Endothelial cell of umbilical vein (primary cell): ENCODE measurements at regions not wholly inside any gene's neighbourhood (a gene's known extent, or its start where the extent isn't known, plus 50 kb on each side); places are given as distances from the start of the nearest gene placed in this dataset.

Experiments
- BruUV-seq: library from RNA; stranded (reverse); fragments of 400-500 nt; replicated peaks from 2 replicates; lab custom pipeline; 2021; lab: Mats Ljungman, UMichigan
- CTCF ChIA-PET: fragments of 300-600, 350-600 bp; sonication (Branson Sonifier 250); formaldehyde crosslinking; loops from one replicate; lab custom pipeline; 2021; ENCODE audit warnings: antibody characterized with exemption, inconsistent platforms; lab: Charles Lee
- POLR2A ChIA-PET: fragments of 300-600, 350-600 bp; sonication (Branson Sonifier 250); formaldehyde crosslinking; loops from one replicate; lab custom pipeline; 2021; ENCODE audit warnings: antibody characterized with exemption, inconsistent platforms; lab: Charles Lee
- DNase-seq: peaks from one replicate; pipeline ENCODE4 v3.0.0-alpha.2; 2011; ENCODE audit warnings: low read depth, low spot score
- FAIRE-seq: peaks from 2 replicates; lab custom pipeline; 2011; peaks lifted over from hg19 to GRCh38; lab: Jason Lieb, UNC
- H2AFZ ChIP-seq: 2 replicates; pipeline ENCODE4 v1.6.0; 2012; ENCODE audit warnings: low read depth, low read length, control low read depth, inconsistent platforms
- H3K27ac ChIP-seq: 2 replicates; pipeline ENCODE4 v1.5.1; 2011; ENCODE audit warnings: low read depth, mild to moderate bottlenecking, control low read depth, low read length, moderate library complexity; ENCODE audit not compliant: insufficient read depth
- H3K27me3 ChIP-seq, 2 experiments: 2 replicates each; pipeline versions ENCODE4 v1.6.0 to v1.6.1; 2011; ENCODE audit warnings: low read length in 2 of 2, mixed read lengths in 1 of 2; ENCODE audit not compliant: control insufficient read depth in 2 of 2, insufficient read depth in 2 of 2
- H3K36me3 ChIP-seq, 2 experiments: 2 replicates in 1 of 2; 3 replicates in 1 of 2; pipeline ENCODE4 v1.5.1; 2011; ENCODE audit warnings: low read length in 2 of 2, mild to moderate bottlenecking in 1 of 2, moderate library complexity in 1 of 2; ENCODE audit not compliant: control insufficient read depth in 2 of 2, insufficient read depth in 2 of 2; ENCODE audit errors: extremely low read depth in 1 of 2
- H3K4me1 ChIP-seq: 3 replicates; pipeline ENCODE4 v1.5.1; 2011; ENCODE audit warnings: mild to moderate bottlenecking, low read length; ENCODE audit not compliant: control insufficient read depth, insufficient read depth; ENCODE audit errors: extremely low read depth
- H3K4me2 ChIP-seq: 2 replicates; pipeline ENCODE4 v1.6.1; 2011; ENCODE audit warnings: low read length, control low read depth, mixed read lengths; ENCODE audit not compliant: insufficient read depth
- H3K4me3 ChIP-seq, 3 experiments: fragments of 200-600 bp in 1 of 3; sonication (generic), shearing (Covaris generic) in 1 of 3; replicated peaks in 1 of 3; 2 replicates each; pipeline ENCODE4 v1.5.1; 2011 to 2016; ENCODE audit warnings: control low read depth in 3 of 3, low read length in 3 of 3, mild to moderate bottlenecking in 2 of 3, inconsistent platforms in 1 of 3, low read depth in 1 of 3, moderate library complexity in 1 of 3; ENCODE audit not compliant: insufficient read depth in 1 of 3
- H3K79me2 ChIP-seq: 2 replicates; pipeline ENCODE4 v1.6.0; 2012; ENCODE audit warnings: low read length, inconsistent platforms; ENCODE audit not compliant: control insufficient read depth, insufficient read depth
- H3K9ac ChIP-seq: replicated peaks from 2 replicates; pipeline ENCODE3; 2011; ENCODE audit warnings: low read length, control low read depth; ENCODE audit not compliant: insufficient read depth; ENCODE audit errors: extremely low read depth
- H3K9me1 ChIP-seq: replicated peaks from 3 replicates; pipeline ENCODE4 v1.6.0; 2011; ENCODE audit warnings: mild to moderate bottlenecking, low read length; ENCODE audit not compliant: control insufficient read depth, insufficient read depth; ENCODE audit errors: extremely low read depth
- H3K9me3 ChIP-seq: replicated peaks from 2 replicates; pipeline ENCODE4 v1.5.1; 2012; ENCODE audit warnings: low read length, inconsistent platforms; ENCODE audit not compliant: control insufficient read depth, insufficient read depth
- H4K20me1 ChIP-seq: replicated peaks from 2 replicates; pipeline ENCODE3; 2011; ENCODE audit warnings: mild to moderate bottlenecking, low read length; ENCODE audit not compliant: control insufficient read depth, insufficient read depth; ENCODE audit errors: extremely low read depth
- CTCF ChIP-seq, 2 donors: IDR thresholded peaks; 1 replicate in 1 of 2; 2 replicates in 1 of 2; pipeline ENCODE4 v1.5.1; 2011; ENCODE audit warnings: low read length in 2 of 2, mild to moderate bottlenecking in 2 of 2, moderate library complexity in 2 of 2, control low read depth in 1 of 2, inconsistent platforms in 1 of 2, low read depth in 1 of 2; ENCODE audit not compliant: insufficient read depth in 1 of 2; ENCODE audit errors: extremely low read depth in 1 of 2
- EZH2 ChIP-seq: IDR thresholded peaks from 2 replicates; pipeline ENCODE4 v1.6.1; 2012; ENCODE audit warnings: borderline replicate concordance, low read depth, mild to moderate bottlenecking, moderate library complexity, low read length, inconsistent platforms; ENCODE audit not compliant: severe bottlenecking
- FOS ChIP-seq: IDR thresholded peaks from 2 replicates; pipeline ENCODE4 v1.6.1; 2011; ENCODE audit warnings: mild to moderate bottlenecking, low read length, moderate library complexity, borderline replicate concordance; ENCODE audit not compliant: insufficient read depth
- GATA2 ChIP-seq: IDR thresholded peaks from 2 replicates; pipeline ENCODE4 v1.7.0; 2011; ENCODE audit warnings: low read depth, mild to moderate bottlenecking, moderate library complexity, mixed read lengths, low read length; ENCODE audit not compliant: insufficient read length, insufficient read depth
- JUN ChIP-seq: IDR thresholded peaks from 2 replicates; pipeline ENCODE4 v1.6.1; 2011; ENCODE audit warnings: borderline replicate concordance, low read depth; ENCODE audit not compliant: insufficient read length, insufficient read depth
- MYC ChIP-seq: IDR thresholded peaks from one replicate; pipeline ENCODE4 v1.6.1; 2011; ENCODE audit warnings: mild to moderate bottlenecking, low read depth, low read length
- POLR2A ChIP-seq: IDR thresholded peaks from 2 replicates; pipeline ENCODE4 v1.6.1; 2012; ENCODE audit warnings: low read depth, mild to moderate bottlenecking, control low read depth, low read length
- POLR2AphosphoS5 ChIP-seq: IDR thresholded peaks from 2 replicates; pipeline ENCODE4 v1.6.1; 2012; ENCODE audit warnings: low read depth, mild to moderate bottlenecking, control low read depth, low read length, moderate library complexity; ENCODE audit not compliant: insufficient read depth
- dilution Hi-C: fragments of 300-500 bp; cut with MboI; formaldehyde crosslinking; loops from one replicate; pipeline ENCODE4 v1.15.0; 2019; ENCODE audit warnings: low sequenced_read_pairs; ENCODE audit not compliant: extremely low pct_ligation_motif_present
- intact Hi-C: fragments of 100-400 bp; cut with micrococcal nuclease; formaldehyde crosslinking; loops from one replicate; pipeline ENCODE4 v1.10.0; 2022
- TF ChIP-seq, protein P1 (sequence below): IDR thresholded peaks from 2 replicates; pipeline ENCODE4 v1.6.1; 2011; ENCODE audit not compliant: insufficient read depth, insufficient read length

DNA sequence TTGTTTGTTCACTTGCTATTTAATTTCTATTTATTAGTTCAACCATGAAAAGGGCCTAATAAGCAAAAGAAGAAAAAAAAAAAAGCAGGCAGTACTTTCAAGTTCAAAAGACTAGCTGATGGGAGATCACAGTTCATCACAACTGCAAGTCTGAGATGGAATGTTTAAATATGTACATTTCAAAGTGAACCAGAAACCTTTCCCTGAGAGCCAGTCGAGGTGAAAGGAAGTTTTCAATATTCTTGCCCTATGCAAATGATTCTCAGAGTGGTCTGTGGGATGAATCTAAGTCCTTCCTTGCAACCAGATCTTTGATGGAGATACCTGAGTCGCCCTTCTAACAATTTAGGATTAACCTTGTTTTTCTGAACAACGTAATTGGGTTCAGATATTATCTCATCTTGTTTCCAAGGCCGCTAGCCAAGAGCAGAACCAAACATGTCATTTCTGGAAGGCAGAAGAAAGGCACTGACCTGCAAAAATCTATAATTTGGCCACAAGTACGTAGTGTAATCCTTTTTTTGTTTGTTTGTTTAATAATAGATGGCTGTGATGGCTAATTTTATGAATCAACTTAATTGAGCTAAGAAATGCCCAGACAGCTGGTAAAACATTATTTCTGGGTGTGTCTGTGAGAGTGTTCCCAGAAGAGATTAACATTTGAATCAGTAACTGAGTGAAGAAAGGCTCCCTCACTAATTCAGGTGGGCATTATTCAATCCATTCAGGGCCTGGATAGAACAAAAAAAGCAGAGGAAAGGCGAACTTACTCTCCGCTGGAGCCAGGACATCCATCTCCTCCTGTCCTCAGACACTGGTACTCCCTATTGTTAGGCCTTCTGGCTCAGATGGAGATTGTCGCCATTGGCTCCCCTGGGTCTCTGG is 171.1 kb upstream of the TMPO start:
- Histone ChIP-seq H3K9me1 (no peaks in the 10 kb centered on the region), H3K27me3 (no peaks in the 10 kb centered on the region), H3K36me3 (no peaks in the 10 kb centered on the region), H3K4me3 (no peak overlapping the region), H2AFZ (no peak overlapping the region), H3K4me2 (no peak overlapping the region), H3K9ac (no peak overlapping the region), H3K27ac (no peak overlapping the region), H3K4me1 (no peaks in the 10 kb centered on the region), H3K9me3 (no peaks in the 10 kb centered on the region), H4K20me1 (no peaks in the 10 kb centered on the region), H3K79me2 (no peaks in the 10 kb centered on the region)
- dilution Hi-C loops (no loop called here), intact Hi-C loops (no loop called here)
- POLR2A ChIA-PET, result no interaction called here
- no peak for TF ChIP-seq FOS
- TF ChIP-seq MYC, result no peak
- TF ChIP-seq POLR2AphosphoS5, result no peak
- no peak for TF ChIP-seq CTCF (IDR thresholded peaks at IDR 0.05; ENCODE audit: extremely low read depth in 1 of 2, insufficient read depth in 1 of 2, low read depth in 1 of 2, low read length in 2 of 2)
- TF ChIP-seq GATA2, result no peak
- no peak for TF ChIP-seq POLR2A
- TF ChIP-seq, protein P1, sequence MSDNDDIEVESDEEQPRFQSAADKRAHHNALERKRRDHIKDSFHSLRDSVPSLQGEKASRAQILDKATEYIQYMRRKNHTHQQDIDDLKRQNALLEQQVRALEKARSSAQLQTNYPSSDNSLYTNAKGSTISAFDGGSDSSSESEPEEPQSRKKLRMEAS, result no peak
- no peak for TF ChIP-seq JUN
- TF ChIP-seq EZH2, result no peak
- BruUV-seq, result no TSS peak
- DNase-seq, result no peak
- CTCF ChIA-PET, result no interaction called here
- FAIRE-seq, result no peak
